IPS-20b (cell line): ENCODE measurements at regions not wholly inside any gene's neighbourhood (a gene's known extent, or its start where the extent isn't known, plus 50 kb on each side); places are given as distances from the start of the nearest gene placed in this dataset.

Experiments used
- H3K27ac ChIP-seq: one replicate; pipeline ENCODE4 v1.5.1; 2013; ENCODE audit warnings: low read length
- H3K27me3 ChIP-seq: 2 replicates; pipeline ENCODE4 v1.6.1; 2013; ENCODE audit warnings: mild to moderate bottlenecking, low read length, inconsistent platforms; ENCODE audit not compliant: insufficient read depth
- H3K36me3 ChIP-seq: 2 replicates; pipeline ENCODE4 v1.6.1; 2013; ENCODE audit warnings: low read depth, mild to moderate bottlenecking, inconsistent platforms, low read length, moderate library complexity; ENCODE audit not compliant: insufficient read depth
- H3K4me1 ChIP-seq: 2 replicates; pipeline ENCODE4 v1.6.1; 2013; ENCODE audit warnings: mild to moderate bottlenecking, control low read depth, inconsistent platforms, low read length, moderate library complexity; ENCODE audit not compliant: insufficient read depth
- H3K4me3 ChIP-seq: 2 replicates; pipeline ENCODE4 v1.5.1; 2013; ENCODE audit warnings: mild to moderate bottlenecking, low read length, inconsistent platforms
- H3K9ac ChIP-seq: 2 replicates; pipeline ENCODE4 v1.6.1; 2013; ENCODE audit warnings: low read depth, mild to moderate bottlenecking, inconsistent platforms, low read length, moderate library complexity
- H3K9me3 ChIP-seq: 2 replicates; pipeline ENCODE4 v1.6.1; 2013; ENCODE audit warnings: mild to moderate bottlenecking, low read depth, low read length, inconsistent platforms; ENCODE audit not compliant: insufficient read depth

DNA sequence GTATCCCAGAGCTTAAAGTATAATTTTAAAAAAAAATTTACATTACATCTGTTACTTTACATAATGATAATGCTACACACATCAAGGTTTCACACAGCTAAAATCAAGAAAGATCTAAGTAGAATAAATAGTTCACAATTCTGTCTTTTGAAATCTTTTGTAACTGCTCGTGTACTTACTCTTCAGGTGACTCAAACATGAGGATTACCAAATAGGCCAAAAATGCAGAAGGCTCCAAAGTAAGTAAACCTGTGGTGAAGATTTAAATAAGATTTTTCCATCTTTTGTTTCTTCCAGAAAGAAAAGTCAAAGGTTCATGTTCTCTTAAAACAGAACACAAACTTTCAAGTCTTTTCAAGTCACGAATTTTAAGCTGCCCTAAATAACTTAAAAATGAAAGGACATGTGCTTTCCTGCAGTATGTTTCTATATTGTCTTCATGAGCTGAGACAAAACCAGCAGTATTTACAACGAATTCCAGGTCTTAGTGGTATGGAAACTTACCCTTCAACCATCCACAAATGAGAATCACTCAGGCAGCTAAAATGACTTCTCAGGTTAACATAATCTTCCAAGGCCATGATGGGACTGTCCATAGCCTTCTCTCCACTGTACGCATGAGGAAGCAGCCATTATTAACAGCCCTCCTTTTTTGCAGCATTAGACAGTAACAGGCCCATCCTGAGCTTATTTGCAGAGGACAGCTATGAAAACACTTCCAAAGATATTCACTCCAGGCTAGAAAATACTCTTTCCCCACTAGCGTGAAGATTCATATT, 172.8 kb upstream of the EDNRA start:
- Histone ChIP-seq H3K9me3 (no peaks in the 10 kb centered on the region), H3K27me3 (no peaks in the 10 kb centered on the region), H3K9ac (no peak overlapping the region), H3K36me3 (no peaks in the 10 kb centered on the region), H3K4me1 (peaks cover 8% of the 10 kb centered on the region; the same call in 1 of the 2 replicates), H3K27ac (no peak overlapping the region), H3K4me3 (no peak overlapping the region)

DNA sequence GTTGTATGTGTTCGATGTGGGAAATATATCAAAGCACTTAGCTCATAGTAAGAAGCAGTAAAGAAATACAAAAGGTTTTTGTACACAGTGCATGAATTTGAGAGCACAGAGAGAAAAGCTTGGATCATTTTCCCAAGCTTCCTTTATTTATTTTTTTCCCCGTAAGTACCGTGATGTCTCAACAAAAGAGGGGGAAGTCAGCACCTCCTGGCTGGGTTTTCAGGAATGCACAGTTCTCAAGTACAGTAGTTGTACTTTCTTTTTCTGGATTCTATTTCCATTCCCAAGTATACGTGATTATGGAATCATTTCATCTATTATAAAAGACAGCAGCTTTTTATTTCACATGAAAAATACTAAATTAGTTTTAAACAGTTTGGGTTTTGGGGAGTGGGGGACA, 171.5 kb upstream of the EDNRA start:
- H3K9me3 ChIP-seq = no peaks in the 10 kb centered on the region
- no peaks in the 10 kb centered on the region for H3K36me3 ChIP-seq
- peaks cover 8% of the 10 kb centered on the region; the same call in 1 of the 2 replicates for H3K4me1 ChIP-seq
- no peak overlapping the region for H3K9ac ChIP-seq
- H3K4me3 ChIP-seq = no peak overlapping the region
- no peak overlapping the region for H3K27ac ChIP-seq
- no peaks in the 10 kb centered on the region for H3K27me3 ChIP-seq

DNA sequence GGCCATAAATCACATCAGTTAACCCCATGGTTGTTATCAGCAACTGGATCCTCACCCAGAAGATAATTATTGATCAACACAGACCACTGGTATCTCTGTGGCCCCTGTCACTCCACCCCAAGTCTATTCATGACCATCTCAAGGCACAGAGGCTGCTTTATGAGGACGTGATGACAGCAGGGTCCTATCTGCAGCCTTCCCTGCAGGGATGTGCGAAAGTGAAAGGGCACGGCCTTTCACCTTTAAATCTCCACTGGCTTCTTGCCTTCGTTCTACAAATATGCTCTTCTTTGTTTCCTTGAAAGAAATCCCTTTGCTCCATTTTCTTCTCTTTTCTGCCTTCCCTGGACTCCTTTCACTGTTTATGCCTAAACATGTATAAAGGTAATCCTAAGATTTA, 170.6 kb upstream of the EDNRA start:
- H3K9me3 ChIP-seq = no peaks in the 10 kb centered on the region
- H3K4me1 ChIP-seq = peaks cover 8% of the 10 kb centered on the region; the same call in 1 of the 2 replicates
- H3K27me3 ChIP-seq = no peaks in the 10 kb centered on the region
- H3K4me3 ChIP-seq = no peak overlapping the region
- H3K27ac ChIP-seq = no peak overlapping the region
- H3K36me3 ChIP-seq = no peaks in the 10 kb centered on the region
- H3K9ac ChIP-seq = no peak overlapping the region

DNA sequence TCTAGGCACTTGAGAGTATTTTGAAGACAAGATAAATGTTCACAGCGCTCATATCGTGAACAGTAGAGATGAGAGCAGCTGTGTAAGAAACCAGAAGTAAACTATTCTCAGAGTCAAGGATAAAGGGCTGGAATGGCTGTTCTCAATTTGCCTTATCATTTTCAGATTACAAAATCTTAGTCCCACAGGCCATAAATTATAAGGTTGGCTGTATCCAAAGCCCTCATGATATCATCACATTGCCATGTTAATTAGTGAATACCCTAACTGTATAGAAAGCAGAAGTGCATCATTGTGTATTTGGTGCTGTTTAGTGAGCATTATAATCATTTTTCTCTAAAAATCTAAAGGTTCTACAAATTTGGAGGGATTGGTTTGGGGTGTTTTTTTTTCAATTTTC, 168.9 kb upstream of the EDNRA start:
- Histone ChIP-seq H3K4me3 (no peak overlapping the region), H3K36me3 (no peaks in the 10 kb centered on the region), H3K4me1 (peaks cover 8% of the 10 kb centered on the region; the same call in 1 of the 2 replicates), H3K9me3 (no peaks in the 10 kb centered on the region), H3K9ac (no peak overlapping the region), H3K27me3 (no peaks in the 10 kb centered on the region), H3K27ac (no peak overlapping the region)

DNA sequence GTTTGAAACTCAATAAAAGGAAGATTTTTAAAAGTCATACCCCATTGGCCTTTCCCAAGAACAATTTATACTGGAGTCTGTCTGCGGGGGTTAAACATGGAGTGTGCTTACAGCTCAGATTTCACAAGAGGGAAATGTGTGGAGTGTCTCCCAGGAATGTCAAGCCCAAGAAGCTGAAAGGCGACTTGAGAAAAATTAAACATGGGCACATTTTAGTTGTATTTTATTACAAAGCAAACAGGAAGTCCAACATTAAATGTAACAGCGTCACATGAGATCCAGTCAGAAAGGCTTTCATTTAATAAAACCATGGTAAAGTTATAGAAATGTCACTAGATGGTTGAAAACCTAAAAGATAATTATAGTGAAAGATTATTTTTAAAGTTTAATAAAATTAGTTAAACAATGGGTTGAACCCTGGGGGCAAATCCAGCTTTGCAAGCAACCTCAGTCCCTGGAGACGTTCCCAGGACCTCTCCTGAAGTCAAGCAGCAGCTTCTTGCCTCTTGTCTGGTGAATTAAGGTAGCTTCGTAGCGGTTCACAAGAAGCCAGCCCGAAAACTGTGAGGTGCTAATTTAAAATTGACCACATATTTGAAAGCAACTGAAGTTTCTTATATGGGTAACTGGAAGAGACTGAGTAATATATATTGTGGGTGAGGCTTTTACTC, 168.4 kb upstream of the EDNRA start:
- Histone ChIP-seq H3K9ac (no peak overlapping the region), H3K27ac (no peak overlapping the region), H3K9me3 (no peaks in the 10 kb centered on the region), H3K27me3 (no peaks in the 10 kb centered on the region), H3K4me1 (peaks cover 8% of the 10 kb centered on the region; the same call in 1 of the 2 replicates), H3K36me3 (no peaks in the 10 kb centered on the region), H3K4me3 (no peak overlapping the region)

DNA sequence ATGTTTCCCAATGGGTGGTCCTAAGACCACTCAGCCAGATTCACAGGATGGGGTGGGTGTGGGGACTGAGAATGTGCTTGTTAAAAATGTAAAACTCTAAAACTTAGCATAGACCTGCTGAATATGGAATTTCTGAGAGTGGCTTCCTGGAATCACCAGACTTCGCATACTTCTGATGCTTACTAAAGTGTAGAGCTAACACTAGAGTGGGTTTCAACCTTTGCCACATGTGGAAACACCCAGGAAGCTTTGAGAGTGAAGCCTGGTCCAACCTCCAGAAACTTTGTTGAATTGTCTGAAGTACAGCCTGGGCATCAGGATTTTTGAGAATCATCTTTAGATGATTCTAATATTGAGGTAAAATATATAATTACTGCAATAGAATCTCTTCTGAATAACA, 167.8 kb upstream of the EDNRA start:
- no peak overlapping the region for H3K27ac ChIP-seq

DNA sequence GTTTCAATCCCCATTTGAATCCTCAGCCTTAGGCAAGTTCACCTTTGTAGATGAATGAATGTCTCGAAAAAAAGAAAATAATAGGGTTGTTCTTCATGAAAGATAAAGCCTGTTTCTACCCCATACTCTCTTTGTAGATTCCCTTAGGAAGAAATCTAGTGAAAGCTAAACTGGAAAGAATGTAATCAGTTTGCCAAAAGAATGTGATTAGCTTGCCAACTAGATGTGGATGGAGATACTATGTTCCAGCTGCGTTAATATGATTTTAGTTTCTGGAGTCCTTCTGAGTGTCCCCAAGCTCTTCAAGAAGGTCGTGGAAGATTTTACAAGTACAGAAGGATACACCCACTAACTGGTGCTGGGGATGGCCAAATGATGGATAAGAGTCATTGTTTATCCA, 162.3 kb upstream of the EDNRA start:
- Histone ChIP-seq H3K36me3 (no peaks in the 10 kb centered on the region), H3K4me3 (no peak overlapping the region), H3K27me3 (no peaks in the 10 kb centered on the region), H3K27ac (no peak overlapping the region), H3K9ac (no peak overlapping the region), H3K4me1 (no peaks in the 10 kb centered on the region), H3K9me3 (no peaks in the 10 kb centered on the region)

More for the DNA sequence above, 167.8 kb upstream of the EDNRA start:
- Histone ChIP-seq H3K9ac (no peak overlapping the region), H3K27me3 (no peaks in the 10 kb centered on the region), H3K36me3 (no peaks in the 10 kb centered on the region), H3K9me3 (no peaks in the 10 kb centered on the region), H3K4me1 (peaks cover 8% of the 10 kb centered on the region; the same call in 1 of the 2 replicates), H3K4me3 (no peak overlapping the region)

DNA sequence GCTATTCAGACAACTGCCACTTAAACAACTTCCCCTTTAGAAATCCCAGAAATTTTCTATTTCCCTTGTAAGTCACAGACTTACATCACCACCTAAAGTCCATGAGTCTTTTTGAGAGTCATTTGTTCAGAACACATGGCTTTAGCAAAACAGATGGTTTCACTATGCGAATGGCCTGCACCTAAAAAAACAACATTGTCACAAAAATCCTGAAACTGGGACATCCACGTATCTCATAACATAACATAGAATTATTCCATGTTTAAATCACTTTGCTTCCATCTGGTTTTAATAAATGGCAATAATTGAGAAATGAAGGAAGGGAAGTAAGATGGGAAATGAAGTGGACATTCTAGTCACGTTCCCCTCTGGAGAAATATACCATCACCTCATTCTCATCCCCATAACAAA, 155.3 kb upstream of the EDNRA start:
- Histone ChIP-seq H3K4me1 (no peaks in the 10 kb centered on the region), H3K9ac (no peak overlapping the region), H3K27ac (no peak overlapping the region)

DNA sequence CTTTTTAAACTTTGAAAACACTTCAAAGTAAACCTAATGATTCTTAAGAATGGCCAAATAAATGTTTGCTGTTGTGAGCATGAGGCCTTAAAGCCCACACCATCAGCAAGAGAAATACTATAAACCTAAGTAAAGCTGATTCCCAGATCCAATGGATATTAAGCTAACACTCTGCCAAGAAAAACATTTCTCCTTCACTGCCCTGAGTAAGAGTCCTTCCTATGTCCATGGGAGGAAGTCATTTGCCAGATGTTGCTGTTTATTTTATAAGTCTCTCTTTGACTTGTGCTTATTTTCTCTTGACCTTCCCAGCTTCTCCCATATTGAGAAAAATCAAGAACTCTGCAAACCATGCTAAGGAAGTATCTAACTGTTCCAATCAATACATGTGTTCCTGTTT, 154.3 kb upstream of the EDNRA start:
- Histone ChIP-seq H3K4me3 (no peak overlapping the region), H3K4me1 (no peaks in the 10 kb centered on the region), H3K27ac (no peak overlapping the region), H3K9me3 (no peaks in the 10 kb centered on the region), H3K27me3 (no peaks in the 10 kb centered on the region), H3K36me3 (no peaks in the 10 kb centered on the region), H3K9ac (no peak overlapping the region)

More for the DNA sequence above, 155.3 kb upstream of the EDNRA start:
- no peaks in the 10 kb centered on the region for H3K27me3 ChIP-seq
- no peak overlapping the region for H3K4me3 ChIP-seq
- H3K36me3 ChIP-seq = no peaks in the 10 kb centered on the region
- H3K9me3 ChIP-seq = no peaks in the 10 kb centered on the region

DNA sequence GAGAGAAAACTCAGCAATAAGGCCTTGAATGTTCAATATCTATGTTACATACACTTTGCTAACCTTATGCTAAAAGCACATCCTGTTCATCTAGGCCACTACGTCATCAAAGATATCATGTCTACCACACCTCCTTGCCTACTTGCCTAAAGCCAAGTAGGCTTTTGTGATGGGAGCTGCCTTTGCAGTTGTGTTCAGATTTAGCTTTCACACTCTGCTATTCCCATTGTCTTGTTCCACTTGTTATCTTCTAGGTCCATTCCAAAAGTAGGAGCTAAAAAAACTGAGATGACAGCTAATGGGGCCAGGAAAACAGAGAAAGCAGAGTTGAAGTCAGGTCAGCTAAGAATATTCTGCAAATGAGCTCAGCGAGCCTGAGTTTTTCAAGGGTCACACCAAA, 153.6 kb upstream of the EDNRA start:
- Histone ChIP-seq H3K27me3 (no peaks in the 10 kb centered on the region), H3K4me3 (no peak overlapping the region), H3K36me3 (no peaks in the 10 kb centered on the region), H3K9ac (no peak overlapping the region), H3K9me3 (no peaks in the 10 kb centered on the region), H3K27ac (no peak overlapping the region), H3K4me1 (no peaks in the 10 kb centered on the region)

DNA sequence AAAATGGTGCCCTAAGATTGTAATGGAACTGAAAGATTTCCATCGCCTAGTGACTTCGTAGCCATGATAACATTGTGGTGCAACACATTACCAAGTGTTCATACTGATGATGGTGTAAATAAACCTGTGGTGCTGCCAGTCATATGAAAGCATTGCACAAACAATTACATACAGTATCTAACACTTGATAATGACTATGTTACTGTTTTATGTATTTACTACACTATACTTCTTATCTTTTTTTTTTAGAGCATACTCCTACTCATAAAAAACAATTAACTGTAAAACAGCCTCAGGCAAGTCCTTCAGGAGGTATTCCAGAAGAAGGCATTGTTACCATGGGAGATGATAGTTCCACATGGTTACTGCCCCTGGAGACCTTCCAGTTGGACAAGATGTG, 152.7 kb upstream of the EDNRA start:
- H3K4me1 ChIP-seq = no peaks in the 10 kb centered on the region
- H3K9ac ChIP-seq = no peak overlapping the region
- H3K36me3 ChIP-seq = no peaks in the 10 kb centered on the region
- no peaks in the 10 kb centered on the region for H3K27me3 ChIP-seq
- no peak overlapping the region for H3K27ac ChIP-seq
- H3K9me3 ChIP-seq = no peaks in the 10 kb centered on the region
- H3K4me3 ChIP-seq = no peak overlapping the region
